NAMALWA (cell line): ENCODE measurements at regions not wholly inside any gene's neighbourhood (a gene's known extent, or its start where the extent isn't known, plus 50 kb on each side); places are given as distances from the start of the nearest gene placed in this dataset.

ENCODE experiments used
- DNase-seq: peaks from one replicate; pipeline ENCODE4 v3.0.0-alpha.2; 2015; ENCODE audit warnings: low spot score

DNA sequence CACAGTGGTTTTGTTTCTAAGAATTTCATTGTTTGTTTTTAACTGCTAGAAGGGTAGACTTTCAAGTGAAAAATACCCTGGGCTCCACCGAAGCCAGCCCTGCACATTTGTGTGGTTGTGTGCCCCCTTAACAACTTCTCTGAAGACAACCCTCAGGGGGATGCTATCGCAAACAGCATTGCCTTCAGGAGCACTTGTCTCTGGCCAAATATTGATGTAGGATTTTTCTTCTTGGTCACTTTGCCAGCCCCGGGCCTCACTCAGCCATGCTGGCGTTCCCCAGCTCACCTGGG, 69.2 kb upstream of the SERP2 start:
- DNase-seq = no peak

GRCh38 chr13:44305286-44305685, 68.3 kb upstream of the SERP2 start:
- DNase-seq = no peak

DNA sequence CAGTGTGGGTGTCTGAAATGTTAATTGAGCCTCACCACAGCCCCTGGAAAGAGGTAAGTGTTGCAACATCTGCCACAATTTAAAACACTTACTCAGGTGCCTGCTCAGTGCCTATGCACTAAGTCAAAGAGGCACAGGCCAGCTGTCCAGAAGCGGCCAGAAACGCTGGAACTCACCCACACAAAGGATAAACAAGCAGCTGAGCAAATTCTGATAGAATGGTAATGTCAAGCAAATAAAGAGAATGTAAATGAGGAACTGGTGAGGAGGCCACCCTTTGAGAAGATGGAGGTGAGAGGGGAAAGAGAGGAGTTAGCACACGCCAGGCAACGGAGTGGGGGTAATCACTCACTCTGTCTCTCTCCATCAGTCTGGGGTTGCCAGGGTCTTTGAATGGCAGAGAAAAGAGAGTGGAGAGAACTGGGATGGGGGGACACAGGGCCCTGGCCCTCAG, 67.7 kb upstream of the SERP2 start:
- no peak for DNase-seq

- no peak for DNase-seq
These were observed 67.0 kb upstream of the SERP2 start for GRCh38 chr13:44306371-44307192.

- no peak for DNase-seq
These were observed 66.4 kb upstream of the SERP2 start for GRCh38 chr13:44307255-44307654.

DNA sequence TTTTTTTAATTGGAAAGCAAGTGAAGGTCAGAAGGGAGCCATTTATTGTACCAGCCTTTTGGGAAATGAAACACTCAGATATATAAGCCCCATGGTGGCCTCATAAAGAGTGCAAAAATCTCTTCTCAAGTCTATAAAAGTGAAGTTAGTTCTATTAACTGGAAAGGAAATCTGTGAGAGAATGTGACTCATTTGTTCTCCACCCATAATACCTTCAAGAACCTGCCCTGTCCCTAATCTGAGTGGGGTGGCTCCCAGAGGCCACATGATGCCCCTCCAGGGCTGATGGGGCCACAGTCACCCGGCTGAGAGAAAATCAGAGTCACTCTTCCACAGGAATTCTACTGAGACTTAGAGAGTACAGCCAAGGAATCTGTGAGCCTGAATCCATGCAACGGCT, 65.8 kb upstream of the SERP2 start:
- no peak for DNase-seq

DNA sequence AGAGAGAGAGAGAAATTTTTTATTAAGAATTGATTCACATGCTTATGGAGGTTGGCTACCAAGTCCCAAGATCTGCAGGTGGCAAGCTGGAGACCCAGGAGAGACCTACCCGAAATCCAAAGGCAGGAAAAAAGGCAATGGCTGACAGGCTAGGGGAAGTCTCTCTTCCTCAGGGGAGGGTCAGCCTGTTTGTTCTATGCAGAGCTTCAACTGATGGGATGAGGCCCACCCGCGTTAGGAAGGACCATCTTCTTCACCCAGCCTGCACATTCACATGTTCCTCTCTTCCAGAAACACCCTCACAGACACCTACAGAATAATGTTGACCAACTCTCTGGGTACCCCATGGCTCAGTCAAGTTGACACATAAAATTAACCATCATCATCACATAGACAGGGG, 65.3 kb upstream of the SERP2 start:
- no peak for DNase-seq

- DNase-seq = no peak
These were observed 63.5 kb upstream of the SERP2 start for GRCh38 chr13:44309794-44310757.

- DNase-seq = no peak
These were observed 62.4 kb upstream of the SERP2 start for GRCh38 chr13:44311011-44311780.

GRCh38 chr13:44312131-44312530, 61.5 kb upstream of the SERP2 start:
- DNase-seq = no peak

DNA sequence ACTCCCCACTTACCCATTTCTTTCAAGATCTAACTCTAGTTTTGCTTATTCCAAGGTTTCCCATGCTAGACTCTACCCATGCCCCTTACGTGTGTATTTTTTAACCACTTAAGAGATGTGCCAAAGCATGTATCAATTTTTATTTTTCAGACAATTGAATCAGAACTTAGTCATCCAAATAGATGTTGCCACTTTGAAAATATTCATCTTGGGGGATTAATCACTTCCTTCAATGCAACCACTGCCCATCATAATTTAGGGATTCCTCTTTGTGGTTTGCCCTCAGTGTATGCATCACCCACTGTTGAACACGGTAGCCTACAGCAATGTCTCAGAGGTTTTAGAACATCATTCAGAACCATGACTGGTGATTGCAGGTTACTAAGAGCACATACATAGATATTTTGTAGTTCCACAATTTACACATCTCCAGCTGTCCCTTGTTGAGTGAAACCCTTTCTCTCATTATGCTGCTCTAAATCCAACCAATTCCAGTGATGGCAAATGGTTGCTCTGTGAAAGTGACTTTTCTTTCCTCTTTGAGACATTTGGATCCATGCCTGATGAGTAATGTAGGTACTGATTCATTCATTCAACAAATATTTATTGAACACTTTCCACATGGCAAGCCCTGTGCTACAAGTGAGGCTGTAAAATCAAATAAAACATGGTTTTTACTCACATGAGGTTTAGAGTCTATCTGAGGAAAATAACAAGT, 60.6 kb upstream of the SERP2 start:
- DNase-seq = no peak

DNA sequence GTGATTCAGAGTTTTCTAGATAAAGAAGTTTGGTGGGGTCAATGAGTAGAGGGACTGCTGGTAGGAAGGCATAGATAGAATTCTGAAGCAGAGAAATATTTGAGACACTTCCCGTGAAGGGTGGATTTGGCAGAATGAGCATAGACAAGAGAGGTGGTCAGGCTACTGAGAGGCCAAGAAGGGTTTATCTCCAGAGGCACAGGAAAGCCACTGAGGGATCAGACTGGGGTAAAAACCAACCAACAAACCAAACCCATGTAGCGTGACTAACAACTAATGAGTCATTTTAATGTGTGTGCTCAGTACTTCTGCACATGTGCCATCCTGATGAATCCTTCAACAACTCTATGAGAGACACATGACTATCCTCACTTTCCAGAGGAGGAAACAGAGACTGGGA, 60.0 kb upstream of the SERP2 start:
- no peak for DNase-seq

- peak; percentile 6 for DNase-seq
These were observed 59.5 kb upstream of the SERP2 start for GRCh38 chr13:44314160-44314559.

GRCh38 chr13:44317752-44318151, 55.9 kb upstream of the SERP2 start:
- DNase-seq = no peak

GRCh38 chr13:44318161-44318560, 55.5 kb upstream of the SERP2 start:
- no peak for DNase-seq

- DNase-seq = no peak
These were observed 53.0 kb upstream of the SERP2 start for GRCh38 chr13:44320611-44321010.

DNA sequence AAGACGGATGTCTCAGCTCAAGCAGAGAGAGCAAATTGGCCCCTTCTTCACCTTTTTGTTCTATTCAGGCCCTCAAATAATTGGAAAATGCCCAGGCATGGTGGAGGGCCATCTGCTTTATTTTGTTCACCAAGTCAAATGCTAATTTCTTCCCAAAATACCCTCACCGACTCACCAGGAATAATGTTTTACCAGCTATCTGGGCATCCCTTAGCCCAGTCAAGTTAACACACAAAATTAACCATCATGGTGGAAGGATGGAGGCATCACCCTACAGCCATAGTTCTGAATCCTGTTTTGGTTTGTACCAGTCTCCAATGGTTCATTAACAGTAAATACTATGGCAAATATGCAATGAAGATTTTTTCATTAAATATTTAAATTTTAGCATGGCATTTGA, 51.7 kb upstream of the SERP2 start:
- DNase-seq = no peak

GRCh38 chr13:44322928-44323327, 50.7 kb upstream of the SERP2 start:
- DNase-seq = no peak

DNA sequence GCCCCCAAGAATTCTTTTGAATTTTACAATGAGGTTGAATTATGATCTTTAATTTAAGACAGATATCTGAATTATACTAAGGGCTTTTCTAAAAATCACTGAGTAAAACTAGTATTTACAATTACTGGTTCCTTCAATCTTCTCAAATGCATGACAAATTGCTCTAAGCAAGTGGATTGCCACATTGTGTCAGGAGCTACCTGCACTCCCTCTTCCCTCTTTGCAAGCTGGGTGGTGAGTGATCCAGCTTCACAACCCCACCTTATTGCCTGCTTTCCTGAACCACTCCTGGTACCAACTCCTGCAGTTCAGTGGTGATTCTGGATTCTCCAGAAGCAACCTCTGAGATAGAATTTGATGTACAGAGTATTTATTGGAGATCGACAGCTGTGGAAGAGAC, 49.9 kb upstream of the SERP2 start:
- DNase-seq = no peak
